GM19468 (cell line): ENCODE measurements at regions not wholly inside any gene's neighbourhood (a gene's known extent, or its start where the extent isn't known, plus 50 kb on each side); places are given as distances from the start of the nearest gene placed in this dataset.
"Not testable (repeated sequence)": the region's sequence is repeated elsewhere in the genome, so short reads cannot be mapped to it uniquely, and the experiment has no call there.

ENCODE experiments used
- ATAC-seq: cut with Tn5 transposase; IDR thresholded peaks from one replicate; pipeline ENCODE4 v1.9.1; 2021; ENCODE audit warnings: mild to moderate bottlenecking, moderate library complexity, moderate number of reproducible peaks; ENCODE audit not compliant: unreplicated experiment; ENCODE audit errors: extremely low read depth

- ATAC-seq, result no peak
Observed at GRCh38 chr4:74543983-74544382, 99.0 kb downstream of the AREG start.

- ATAC-seq, result no peak
Observed at GRCh38 chr4:74544655-74545361, 99.9 kb downstream of the AREG start.

GRCh38 chr4:74545448-74545847 is 100.5 kb downstream of the AREG start:
- ATAC-seq, result no peak

GRCh38 chr4:74546057-74546456 is 101.1 kb downstream of the AREG start:
- no peak for ATAC-seq

GRCh38 chr4:74547042-74547441 is 102.1 kb downstream of the AREG start:
- ATAC-seq, result no peak

GRCh38 chr4:74548561-74548960 is 103.6 kb downstream of the AREG start:
- no peak for ATAC-seq

GRCh38 chr4:74549936-74550335 is 105.0 kb downstream of the AREG start:
- no peak for ATAC-seq

GRCh38 chr4:74555231-74555630 is 110.3 kb downstream of the AREG start:
- ATAC-seq, result no peak

- ATAC-seq, result no peak
Observed at GRCh38 chr4:74555843-74556242, 110.9 kb downstream of the AREG start.

GRCh38 chr4:74559853-74560252 is 114.9 kb downstream of the AREG start:
- no peak for ATAC-seq

- ATAC-seq, result no peak
Observed at GRCh38 chr4:74567981-74568380, 123.0 kb downstream of the AREG start.

- no peak for ATAC-seq
Observed at GRCh38 chr4:74570095-74570494, 125.2 kb downstream of the AREG start.

- no peak for ATAC-seq
Observed at GRCh38 chr4:74578329-74578728, 133.4 kb downstream of the AREG start.

GRCh38 chr4:74578865-74579264 is 133.9 kb downstream of the AREG start:
- ATAC-seq, result not testable (repeated sequence)

- no peak for ATAC-seq
Observed at GRCh38 chr4:74583089-74583700, 138.3 kb downstream of the AREG start.

- ATAC-seq, result no peak
Observed at GRCh38 chr4:74583757-74584156, 138.8 kb downstream of the AREG start.

- no peak for ATAC-seq
Observed at GRCh38 chr4:74588350-74588749, 143.4 kb downstream of the AREG start.

- no peak for ATAC-seq
Observed at GRCh38 chr4:74590476-74590875, 145.5 kb downstream of the AREG start.

- no peak for ATAC-seq
Observed at GRCh38 chr4:74598611-74599325, 153.8 kb downstream of the AREG start.

GRCh38 chr4:74603186-74603585 is 158.2 kb downstream of the AREG start:
- ATAC-seq, result no peak

GRCh38 chr4:74608151-74608949 is 163.4 kb downstream of the AREG start:
- ATAC-seq, result no peak
